ENCODE measurements at regions not wholly inside any gene's neighbourhood (a gene's known extent, or its start where the extent isn't known, plus 50 kb on each side); places are given as distances from the start of the nearest gene placed in this dataset.
"Not testable (repeated sequence)": the region's sequence is repeated elsewhere in the genome, so short reads cannot be mapped to it uniquely, and the experiment has no call there.

GRCh38 chr2:144749188-144749587, 229.3 kb upstream of the ZEB2 start:
- TF ChIP-seq CTCF (conservative IDR thresholded peaks at IDR 0.05; ENCODE audit: low read depth, low read length) = no peak
- H3K4me3 ChIP-seq (ENCODE audit: low read depth, low read length) = no peak overlapping the region
- DNase-seq (ENCODE audit: low read depth) = no peak

- TF ChIP-seq CTCF (conservative IDR thresholded peaks at IDR 0.05; ENCODE audit: low read depth, low read length) = no peak
- DNase-seq (ENCODE audit: low read depth) = no peak
- H3K4me3 ChIP-seq (ENCODE audit: low read depth, low read length) = no peak overlapping the region
Observed at GRCh38 chr2:144748443-144748842, 228.5 kb upstream of the ZEB2 start.

GRCh38 chr2:144747571-144747970, 227.7 kb upstream of the ZEB2 start:
- DNase-seq (ENCODE audit: low read depth) = no peak
- H3K4me3 ChIP-seq (ENCODE audit: low read depth, low read length) = no peak overlapping the region
- no peak for TF ChIP-seq CTCF (conservative IDR thresholded peaks at IDR 0.05; ENCODE audit: low read depth, low read length)

GRCh38 chr2:144745424-144745823, 225.5 kb upstream of the ZEB2 start:
- H3K4me3 ChIP-seq (ENCODE audit: low read depth, low read length) = no peak overlapping the region
- no peak for TF ChIP-seq CTCF (conservative IDR thresholded peaks at IDR 0.05; ENCODE audit: low read depth, low read length)
- no peak for DNase-seq (ENCODE audit: low read depth)

- no peak for DNase-seq (ENCODE audit: low read depth)
- no peak for TF ChIP-seq CTCF (conservative IDR thresholded peaks at IDR 0.05; ENCODE audit: low read depth, low read length)
- H3K4me3 ChIP-seq (ENCODE audit: low read depth, low read length) = no peak overlapping the region
Observed at GRCh38 chr2:144738749-144739148, 218.8 kb upstream of the ZEB2 start.

- no peak for DNase-seq (ENCODE audit: low read depth)
- TF ChIP-seq CTCF (conservative IDR thresholded peaks at IDR 0.05; ENCODE audit: low read depth, low read length) = no peak
Observed at GRCh38 chr2:144730711-144731110, 210.8 kb upstream of the ZEB2 start.

GRCh38 chr2:144724460-144724859, 204.5 kb upstream of the ZEB2 start:
- not testable (repeated sequence) for H3K4me3 ChIP-seq (ENCODE audit: low read depth, low read length); DNase-seq (ENCODE audit: low read depth)

More at GRCh38 chr2:144730711-144731110, 210.8 kb upstream of the ZEB2 start:
- H3K4me3 ChIP-seq (ENCODE audit: low read depth, low read length) = no peak overlapping the region

- no peak overlapping the region for H3K4me3 ChIP-seq (ENCODE audit: low read depth, low read length)
Observed at GRCh38 chr2:144718376-144718775, 198.5 kb upstream of the ZEB2 start.

More at GRCh38 chr2:144718376-144718775, 198.5 kb upstream of the ZEB2 start:
- no peak for DNase-seq (ENCODE audit: low read depth)
- TF ChIP-seq CTCF (conservative IDR thresholded peaks at IDR 0.05; ENCODE audit: low read depth, low read length) = no peak
